K562 (cell line): ENCODE measurements at regions not wholly inside any gene's neighbourhood (a gene's known extent, or its start where the extent isn't known, plus 50 kb on each side); places are given as distances from the start of the nearest gene placed in this dataset.

Source experiments
- RAD21 ChIP-seq, 2 experiments: fragments of 250-450 bp in 1 of 2; fragments of 450-650 bp in 1 of 2; sonication (Bioruptor Pico) in 1 of 2; formaldehyde crosslinking in 1 of 2; IDR thresholded peaks in 1 of 2; conservative IDR thresholded peaks in 1 of 2; 2 replicates each; pipeline versions ENCODE4 v1.4.0 to v1.8.0; 2020 to 2022; ENCODE audit warnings: mild to moderate bottlenecking in 2 of 2, moderate library complexity in 1 of 2
- SMARCE1 ChIP-seq: fragments of 450-650 bp; IDR thresholded peaks from 2 replicates; pipeline ENCODE4 v1.7.1; 2016; ENCODE audit warnings: mild to moderate bottlenecking
- TF ChIP-seq, protein P1 (sequence below), 3 experiments: IDR thresholded peaks in 2 of 3; conservative IDR thresholded peaks in 1 of 3; 2 replicates each; pipeline ENCODE4 v1.5.1; 2011 to 2012; ENCODE audit warnings: low read length in 3 of 3, mild to moderate bottlenecking in 3 of 3, control low read depth in 2 of 3, improper control_type of control experiment in 1 of 3, inconsistent platforms in 1 of 3, low read depth in 1 of 3, mixed read lengths in 1 of 3, moderate library complexity in 1 of 3; ENCODE audit not compliant: insufficient read depth in 2 of 3
- TF ChIP-seq, protein P2 (sequence below): fragments of 250-450 bp; sonication (Bioruptor Pico); IDR thresholded peaks from 2 replicates; pipeline ENCODE4 v1.4.0; 2020

DNA sequence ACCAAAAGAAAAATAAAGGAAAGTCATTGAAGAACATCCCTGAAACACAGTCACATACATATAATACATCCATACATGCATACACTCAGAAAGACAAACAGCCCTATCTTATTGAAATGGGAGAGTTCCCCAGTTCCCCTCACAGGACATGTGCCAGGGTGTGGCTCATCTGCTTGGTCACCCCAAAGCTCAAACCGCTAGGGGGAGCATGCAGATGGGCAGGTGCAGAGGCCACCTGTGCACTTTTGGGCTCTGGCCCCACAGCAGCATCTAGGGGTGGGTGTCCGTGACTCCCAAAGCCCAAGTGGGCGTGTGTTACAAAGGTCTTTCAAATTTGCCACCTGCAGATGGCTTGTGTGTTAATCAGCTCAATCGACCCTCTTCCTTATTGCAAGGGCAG is 75.2 kb downstream of the CMAS start (continued):
- peak in 1 of 2 experiments; percentile 17; a peak in 1 of 4 replicates for TF ChIP-seq RAD21 (CRISPR knock-in tag; conservative IDR thresholded peaks at IDR 0.05 in 1 of 2, IDR thresholded peaks at IDR 0.05 in 1 of 2)
- TF ChIP-seq, protein P1, sequence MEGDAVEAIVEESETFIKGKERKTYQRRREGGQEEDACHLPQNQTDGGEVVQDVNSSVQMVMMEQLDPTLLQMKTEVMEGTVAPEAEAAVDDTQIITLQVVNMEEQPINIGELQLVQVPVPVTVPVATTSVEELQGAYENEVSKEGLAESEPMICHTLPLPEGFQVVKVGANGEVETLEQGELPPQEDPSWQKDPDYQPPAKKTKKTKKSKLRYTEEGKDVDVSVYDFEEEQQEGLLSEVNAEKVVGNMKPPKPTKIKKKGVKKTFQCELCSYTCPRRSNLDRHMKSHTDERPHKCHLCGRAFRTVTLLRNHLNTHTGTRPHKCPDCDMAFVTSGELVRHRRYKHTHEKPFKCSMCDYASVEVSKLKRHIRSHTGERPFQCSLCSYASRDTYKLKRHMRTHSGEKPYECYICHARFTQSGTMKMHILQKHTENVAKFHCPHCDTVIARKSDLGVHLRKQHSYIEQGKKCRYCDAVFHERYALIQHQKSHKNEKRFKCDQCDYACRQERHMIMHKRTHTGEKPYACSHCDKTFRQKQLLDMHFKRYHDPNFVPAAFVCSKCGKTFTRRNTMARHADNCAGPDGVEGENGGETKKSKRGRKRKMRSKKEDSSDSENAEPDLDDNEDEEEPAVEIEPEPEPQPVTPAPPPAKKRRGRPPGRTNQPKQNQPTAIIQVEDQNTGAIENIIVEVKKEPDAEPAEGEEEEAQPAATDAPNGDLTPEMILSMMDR (IDR thresholded peaks at IDR 0.05 in 2 of 3, conservative IDR thresholded peaks at IDR 0.05 in 1 of 3; ENCODE audit: insufficient read depth in 2 of 3, low read depth in 1 of 3, low read length in 3 of 3) = peak; percentile 41 to 54 (median 51)
- no peak for TF ChIP-seq SMARCE1
- TF ChIP-seq, protein P2, sequence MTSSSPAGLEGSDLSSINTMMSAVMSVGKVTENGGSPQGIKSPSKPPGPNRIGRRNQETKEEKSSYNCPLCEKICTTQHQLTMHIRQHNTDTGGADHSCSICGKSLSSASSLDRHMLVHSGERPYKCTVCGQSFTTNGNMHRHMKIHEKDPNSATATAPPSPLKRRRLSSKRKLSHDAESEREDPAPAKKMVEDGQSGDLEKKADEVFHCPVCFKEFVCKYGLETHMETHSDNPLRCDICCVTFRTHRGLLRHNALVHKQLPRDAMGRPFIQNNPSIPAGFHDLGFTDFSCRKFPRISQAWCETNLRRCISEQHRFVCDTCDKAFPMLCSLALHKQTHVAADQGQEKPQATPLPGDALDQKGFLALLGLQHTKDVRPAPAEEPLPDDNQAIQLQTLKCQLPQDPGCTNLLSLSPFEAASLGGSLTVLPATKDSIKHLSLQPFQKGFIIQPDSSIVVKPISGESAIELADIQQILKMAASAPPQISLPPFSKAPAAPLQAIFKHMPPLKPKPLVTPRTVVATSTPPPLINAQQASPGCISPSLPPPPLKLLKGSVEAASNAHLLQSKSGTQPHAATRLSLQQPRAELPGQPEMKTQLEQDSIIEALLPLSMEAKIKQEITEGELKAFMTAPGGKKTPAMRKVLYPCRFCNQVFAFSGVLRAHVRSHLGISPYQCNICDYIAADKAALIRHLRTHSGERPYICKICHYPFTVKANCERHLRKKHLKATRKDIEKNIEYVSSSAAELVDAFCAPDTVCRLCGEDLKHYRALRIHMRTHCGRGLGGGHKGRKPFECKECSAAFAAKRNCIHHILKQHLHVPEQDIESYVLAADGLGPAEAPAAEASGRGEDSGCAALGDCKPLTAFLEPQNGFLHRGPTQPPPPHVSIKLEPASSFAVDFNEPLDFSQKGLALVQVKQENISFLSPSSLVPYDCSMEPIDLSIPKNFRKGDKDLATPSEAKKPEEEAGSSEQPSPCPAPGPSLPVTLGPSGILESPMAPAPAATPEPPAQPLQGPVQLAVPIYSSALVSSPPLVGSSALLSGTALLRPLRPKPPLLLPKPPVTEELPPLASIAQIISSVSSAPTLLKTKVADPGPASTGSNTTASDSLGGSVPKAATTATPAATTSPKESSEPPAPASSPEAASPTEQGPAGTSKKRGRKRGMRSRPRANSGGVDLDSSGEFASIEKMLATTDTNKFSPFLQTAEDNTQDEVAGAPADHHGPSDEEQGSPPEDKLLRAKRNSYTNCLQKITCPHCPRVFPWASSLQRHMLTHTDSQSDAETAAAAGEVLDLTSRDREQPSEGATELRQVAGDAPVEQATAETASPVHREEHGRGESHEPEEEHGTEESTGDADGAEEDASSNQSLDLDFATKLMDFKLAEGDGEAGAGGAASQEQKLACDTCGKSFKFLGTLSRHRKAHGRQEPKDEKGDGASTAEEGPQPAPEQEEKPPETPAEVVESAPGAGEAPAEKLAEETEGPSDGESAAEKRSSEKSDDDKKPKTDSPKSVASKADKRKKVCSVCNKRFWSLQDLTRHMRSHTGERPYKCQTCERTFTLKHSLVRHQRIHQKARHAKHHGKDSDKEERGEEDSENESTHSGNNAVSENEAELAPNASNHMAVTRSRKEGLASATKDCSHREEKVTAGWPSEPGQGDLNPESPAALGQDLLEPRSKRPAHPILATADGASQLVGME (CRISPR knock-in tag) = no peak
